HCT116 (cell line): ENCODE measurements at regions not wholly inside any gene's neighbourhood (a gene's known extent, or its start where the extent isn't known, plus 50 kb on each side); places are given as distances from the start of the nearest gene placed in this dataset.

Experiments
- ATAC-seq: fragments of 200-7000 bp; cut with Tn5 transposase; 2 replicates; pipeline ENCODE4 v1.9.1; 2020; ENCODE audit warnings: mild to moderate bottlenecking, moderate library complexity
- BruUV-seq: library from RNA; stranded (reverse); fragments of 400-500 nt; replicated peaks from 2 replicates; lab custom pipeline; 2021; lab: Mats Ljungman, UMichigan
- CTCF ChIA-PET: fragments of 300-600 bp; sonication (Branson Sonifier 250); formaldehyde crosslinking; loops from one replicate; lab custom pipeline; 2021; ENCODE audit warnings: antibody characterized with exemption; lab: Charles Lee
- POLR2A ChIA-PET: fragments of 300-600, 350-600 bp; sonication (Branson Sonifier 250); formaldehyde crosslinking; loops from one replicate; lab custom pipeline; 2021; ENCODE audit warnings: antibody characterized with exemption; lab: Charles Lee
- RAD21 ChIA-PET, 2 experiments: fragments of 300-600 bp; sonication (Branson Sonifier 250); formaldehyde crosslinking; loops; one replicate each; lab custom pipeline; 2023; ENCODE audit warnings: low total read pairs in 2 of 2; ENCODE audit not compliant: uncharacterized antibody in 2 of 2, unreplicated experiment in 2 of 2, low non-redundant PET in 1 of 2; lab: Charles Lee
- DNase-seq: peaks from one replicate; pipeline ENCODE4 v3.0.0-alpha.2; 2010; ENCODE audit warnings: low read depth, low spot score
- H2AFZ ChIP-seq: fragments of 200-600 bp; shearing (Covaris generic), sonication (generic); 2 replicates; pipeline ENCODE4 v1.6.1; 2017; ENCODE audit warnings: low read depth, mixed run types, mixed read lengths, antibody characterized with exemption, low read length; ENCODE audit not compliant: poor library complexity, severe bottlenecking
- H3K27ac ChIP-seq: 2 replicates; pipeline ENCODE4 v1.5.1; 2012; ENCODE audit warnings: low read depth, low read length
- H3K27me3 ChIP-seq: fragments of 200-600 bp; sonication (generic); 2 replicates; pipeline ENCODE4 v1.6.1; 2016; ENCODE audit warnings: mixed run types, low read length, mixed read lengths; ENCODE audit not compliant: insufficient read depth
- H3K36me3 ChIP-seq, 2 experiments: fragments of 200-500 bp in 1 of 2; fragments of 200-600 bp in 1 of 2; sonication (Bioruptor generic) in 1 of 2; sonication (generic) in 1 of 2; 2 replicates each; pipeline versions ENCODE4 v1.5.1 to v1.6.1; 2014 to 2016; ENCODE audit warnings: low read length in 2 of 2, inconsistent platforms in 1 of 2, mixed read lengths in 1 of 2, mixed run types in 1 of 2; ENCODE audit not compliant: insufficient read depth in 2 of 2, control insufficient read depth in 1 of 2
- H3K4me1 ChIP-seq, 2 experiments: fragments of 200-600 bp in 1 of 2; sonication (generic) in 1 of 2; 2 replicates each; pipeline versions ENCODE4 v1.5.1 to v1.6.1; 2012 to 2017; ENCODE audit warnings: low read length in 2 of 2, inconsistent platforms in 1 of 2, mild to moderate bottlenecking in 1 of 2, mixed read lengths in 1 of 2, mixed run types in 1 of 2, moderate library complexity in 1 of 2; ENCODE audit not compliant: insufficient read depth in 2 of 2, control insufficient read depth in 1 of 2
- H3K4me2 ChIP-seq: fragments of 200-600 bp; sonication (generic); 2 replicates; pipeline ENCODE4 v1.6.1; 2017; ENCODE audit warnings: mixed run types, low read length, mixed read lengths
- H3K4me3 ChIP-seq, 2 experiments: fragments of 200-600 bp in 1 of 2; sonication (generic) in 1 of 2; replicated peaks in 1 of 2; 2 replicates each; pipeline ENCODE4 v1.5.1; 2011 to 2016; ENCODE audit warnings: low read length in 2 of 2, control low read depth in 1 of 2, low read depth in 1 of 2, mild to moderate bottlenecking in 1 of 2, mixed read lengths in 1 of 2, mixed run types in 1 of 2
- H3K79me2 ChIP-seq: fragments of 200-600 bp; sonication (generic); 2 replicates; pipeline ENCODE4 v1.6.1; 2017; ENCODE audit warnings: mild to moderate bottlenecking, mixed run types, low read length, moderate library complexity, mixed read lengths; ENCODE audit not compliant: insufficient read depth
- H3K9ac ChIP-seq: fragments of 200-600 bp; sonication (generic); 2 replicates; pipeline ENCODE4 v1.6.1; 2016; ENCODE audit warnings: low read length, mixed read lengths
- H3K9me2 ChIP-seq: fragments of 200-600 bp; sonication (generic), shearing (Covaris generic); 2 replicates; pipeline ENCODE4 v1.6.1; 2017; ENCODE audit warnings: mixed run types, mild to moderate bottlenecking, moderate library complexity; ENCODE audit not compliant: insufficient read depth
- H3K9me3 ChIP-seq, 2 experiments: fragments of 200-500 bp in 1 of 2; fragments of 200-600 bp in 1 of 2; sonication (Bioruptor generic) in 1 of 2; sonication (generic) in 1 of 2; 2 replicates each; pipeline ENCODE4 v1.6.1; 2014 to 2017; ENCODE audit warnings: low read length in 2 of 2, mixed read lengths in 2 of 2, inconsistent platforms in 1 of 2, low read depth in 1 of 2, mild to moderate bottlenecking in 1 of 2, mixed run types in 1 of 2, moderate library complexity in 1 of 2; ENCODE audit not compliant: control insufficient read depth in 1 of 2, insufficient read depth in 1 of 2
- H4K20me1 ChIP-seq: fragments of 200-600 bp; sonication (generic), shearing (Covaris generic); 2 replicates; pipeline ENCODE4 v1.6.1; 2017; ENCODE audit warnings: mixed run types, mild to moderate bottlenecking, moderate library complexity; ENCODE audit not compliant: insufficient read depth
- ELF1 ChIP-seq: IDR thresholded peaks from 2 replicates; pipeline ENCODE4 v1.6.1; 2012; ENCODE audit warnings: low read depth, borderline replicate concordance
- EZH2 ChIP-seq: fragments of 200-600 bp; sonication (generic); IDR thresholded peaks from 2 replicates; pipeline ENCODE4 v1.6.1; 2017; ENCODE audit warnings: antibody characterized with exemption, mixed run types
- POLR2AphosphoS5 ChIP-seq: IDR thresholded peaks from 2 replicates; pipeline ENCODE4 v1.6.1; 2011; ENCODE audit warnings: mild to moderate bottlenecking, low read depth, low read length, moderate library complexity
- REST ChIP-seq: IDR thresholded peaks from 2 replicates; pipeline ENCODE4 v1.6.1; 2012; ENCODE audit warnings: low read depth
- SIN3A ChIP-seq: IDR thresholded peaks from 2 replicates; pipeline ENCODE4 v1.6.1; 2012; ENCODE audit warnings: low read depth
- SRF ChIP-seq: IDR thresholded peaks from 2 replicates; pipeline ENCODE4 v1.6.1; 2012; ENCODE audit warnings: low read depth
- TCF7L2 ChIP-seq: IDR thresholded peaks from 2 replicates; pipeline ENCODE4 v1.7.0; 2011; ENCODE audit warnings: borderline replicate concordance, inconsistent platforms; ENCODE audit not compliant: insufficient read depth, insufficient read length; ENCODE audit errors: extremely low read depth
- ZBTB33 ChIP-seq: IDR thresholded peaks from 2 replicates; pipeline ENCODE4 v1.6.1; 2011; ENCODE audit warnings: mild to moderate bottlenecking, low read length, moderate library complexity; ENCODE audit not compliant: insufficient replicate concordance; ENCODE audit errors: extremely low read depth
- ZFX ChIP-seq: fragments of 450-650 bp; IDR thresholded peaks from 2 replicates; pipeline ENCODE4 v1.6.1; 2017
- ZNF274 ChIP-seq: fragments of 200-500 bp; sonication (Bioruptor generic); IDR thresholded peaks from 2 replicates; pipeline ENCODE4 v1.6.1; 2014; ENCODE audit warnings: mild to moderate bottlenecking, low read depth, low read length, inconsistent platforms
- intact Hi-C: fragments of 100-400 bp; cut with micrococcal nuclease; formaldehyde crosslinking; loops from 2 replicates; pipeline ENCODE4 v1.10.0; 2022
- TF ChIP-seq, protein P1 (sequence below): IDR thresholded peaks from 2 replicates; pipeline ENCODE4 v1.6.1; 2012
- TF ChIP-seq, protein P2 (sequence below): IDR thresholded peaks from 2 replicates; pipeline ENCODE4 v1.6.1; 2012

GRCh38 chr13:102956449-102956848, 109.8 kb downstream of the SLC10A2 start:
- H2AFZ ChIP-seq, result no peak overlapping the region
- H3K9me2 ChIP-seq, result no peaks in the 10 kb centered on the region
- no peak overlapping the region for H3K27ac ChIP-seq
- RAD21 ChIA-PET, result no interaction called here
- CTCF ChIA-PET, result no interaction called here
- POLR2A ChIA-PET, result no interaction called here
- H3K36me3 ChIP-seq, result no peaks in the 10 kb centered on the region
- no peak overlapping the region for H3K4me3 ChIP-seq
- H3K4me1 ChIP-seq, result no peaks in the 10 kb centered on the region
- no peak for ATAC-seq
- H3K9ac ChIP-seq, result no peak overlapping the region
- TF ChIP-seq SRF (no peak), EZH2 (no peak), SIN3A (no peak), ELF1 (no peak), ZBTB33 (no peak), ZFX (no peak), TCF7L2 (no peak), ZNF274 (no peak), REST (no peak), POLR2AphosphoS5 (no peak)
- TF ChIP-seq, protein P1, sequence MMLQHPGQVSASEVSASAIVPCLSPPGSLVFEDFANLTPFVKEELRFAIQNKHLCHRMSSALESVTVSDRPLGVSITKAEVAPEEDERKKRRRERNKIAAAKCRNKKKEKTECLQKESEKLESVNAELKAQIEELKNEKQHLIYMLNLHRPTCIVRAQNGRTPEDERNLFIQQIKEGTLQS, result no peak
- TF ChIP-seq, protein P2, sequence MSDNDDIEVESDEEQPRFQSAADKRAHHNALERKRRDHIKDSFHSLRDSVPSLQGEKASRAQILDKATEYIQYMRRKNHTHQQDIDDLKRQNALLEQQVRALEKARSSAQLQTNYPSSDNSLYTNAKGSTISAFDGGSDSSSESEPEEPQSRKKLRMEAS, result no peak
- H3K9me3 ChIP-seq, result no peaks in the 10 kb centered on the region
- H3K27me3 ChIP-seq, result peaks cover 5% of the 10 kb centered on the region; the same call in 1 of the 2 replicates
- intact Hi-C loops, result no loop called here
- no peak for DNase-seq
- H3K4me2 ChIP-seq, result no peak overlapping the region
- H3K79me2 ChIP-seq, result no peaks in the 10 kb centered on the region
- BruUV-seq, result no TSS peak
- no peaks in the 10 kb centered on the region for H4K20me1 ChIP-seq
